A549 (cell line): ENCODE measurements at regions not wholly inside any gene's neighbourhood (a gene's known extent, or its start where the extent isn't known, plus 50 kb on each side); places are given as distances from the start of the nearest gene placed in this dataset.

Experiments used
- CBX8 ChIP-seq: fragments of 200-600 bp; sonication (generic); IDR thresholded peaks from 2 replicates; pipeline ENCODE4 v1.6.1; 2016
- CEBPB ChIP-seq, 2 experiments: fragments of >200 bp in 1 of 2; sonication (Bioruptor Twin) in 1 of 2; formaldehyde crosslinking in 1 of 2; IDR thresholded peaks; 2 replicates each; pipeline ENCODE4 v1.6.1; 2012 to 2016
- CTCF ChIP-seq: fragments of >200 bp; sonication (Bioruptor Twin); formaldehyde crosslinking; IDR thresholded peaks from 3 replicates; pipeline ENCODE4 v1.5.1; 2016
- ELK1 ChIP-seq: fragments of 150-350 bp; IDR thresholded peaks from 2 replicates; pipeline ENCODE4 v1.6.1; 2014; ENCODE audit warnings: low read depth, mild to moderate bottlenecking, low read length
- HDAC2 ChIP-seq: fragments of 200-600 bp; sonication (generic); IDR thresholded peaks from 2 replicates; pipeline ENCODE4 v1.6.1; 2016
- MAFK ChIP-seq: fragments of 450-650 bp; IDR thresholded peaks from 2 replicates; pipeline ENCODE4 v1.6.1; 2014; ENCODE audit not compliant: partially characterized antibody
- MAX ChIP-seq: IDR thresholded peaks from 2 replicates; pipeline ENCODE4 v1.6.1; 2012
- POLR2A ChIP-seq: IDR thresholded peaks from 2 replicates; pipeline ENCODE4 v1.6.1; 2012; ENCODE audit warnings: mild to moderate bottlenecking, low read length
- POLR2AphosphoS2 ChIP-seq: conservative IDR thresholded peaks from 2 replicates; pipeline ENCODE4 v1.6.1; 2012; ENCODE audit warnings: low read length, improper control_type of control experiment, inconsistent platforms
- RFX5 ChIP-seq: fragments of 450-650 bp; IDR thresholded peaks from 2 replicates; pipeline ENCODE4 v1.7.1; 2014; ENCODE audit warnings: antibody characterized with exemption, mild to moderate bottlenecking, moderate library complexity
- RNF2 ChIP-seq: fragments of 200-600 bp; sonication (generic); IDR thresholded peaks from 2 replicates; pipeline ENCODE4 v1.6.1; 2016; ENCODE audit warnings: low read depth, mild to moderate bottlenecking, antibody characterized with exemption, moderate library complexity, borderline replicate concordance
- SMC3 ChIP-seq: fragments of >200 bp; sonication (Bioruptor Twin); formaldehyde crosslinking; IDR thresholded peaks from 3 replicates; pipeline ENCODE4 v1.6.1; 2018; ENCODE audit warnings: inconsistent platforms
- TP53 ChIP-seq: fragments of 250-450 bp; sonication (Bioruptor Pico); IDR thresholded peaks from 2 replicates; pipeline ENCODE4 v1.5.0; 2021; ENCODE audit warnings: mild to moderate bottlenecking, moderate library complexity
- USF2 ChIP-seq: fragments of 450-650 bp; IDR thresholded peaks from 2 replicates; pipeline ENCODE4 v1.6.1; 2014; ENCODE audit warnings: antibody characterized with exemption

GRCh38 chr3:151035072-151035471 is 50.4 kb upstream of the MED12L start:
- no peak for TF ChIP-seq MAFK
- TF ChIP-seq SMC3, result no peak
- TF ChIP-seq POLR2A, result no peak
- TF ChIP-seq RFX5, result no peak
- TF ChIP-seq CEBPB (IDR thresholded peaks at IDR 0.05), result no peak
- no peak for TF ChIP-seq CTCF
- TF ChIP-seq HDAC2, result no peak
- no peak for TF ChIP-seq RNF2
- no peak for TF ChIP-seq ELK1
- TF ChIP-seq TP53 (CRISPR knock-in tag), result no peak
- no peak for TF ChIP-seq POLR2AphosphoS2
- TF ChIP-seq MAX, result no peak
- no peak for TF ChIP-seq USF2
- TF ChIP-seq CBX8, result no peak
